ENCODE measurements at regions not wholly inside any gene's neighbourhood (a gene's known extent, or its start where the extent isn't known, plus 50 kb on each side); places are given as distances from the start of the nearest gene placed in this dataset.

DNA sequence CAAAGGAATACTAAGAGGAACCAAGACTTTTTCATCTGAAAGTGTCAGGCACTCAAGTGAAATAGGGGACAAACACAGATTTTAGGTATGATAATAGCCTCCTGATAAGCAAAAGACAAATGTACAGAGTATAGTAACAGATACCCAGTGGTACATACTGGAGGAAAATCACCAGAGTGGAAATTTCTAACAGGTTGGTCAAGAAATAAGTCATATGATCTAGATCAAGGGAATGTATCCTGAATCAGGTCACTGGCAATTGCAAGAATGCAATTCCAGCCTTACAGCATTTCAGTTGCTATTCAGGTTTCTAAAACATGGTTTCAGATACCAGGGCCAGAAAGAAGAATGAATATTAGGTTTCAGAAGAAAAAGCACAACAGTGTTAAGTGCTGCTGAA lies 82.2 kb upstream of the SLCO6A1 start (continued):
- TF ChIP-seq TEAD4 (IDR thresholded peaks at IDR 0.05; ENCODE audit: low read depth, low read length) = no peak

GRCh38 chr5:102582696-102583095 lies 83.9 kb upstream of the SLCO6A1 start:
- Histone ChIP-seq H2AK5ac (ENCODE audit: low read depth, low read length) (no peak overlapping the region), H2AFZ (ENCODE audit: low read length) (no peak overlapping the region), H4K5ac (ENCODE audit: insufficient read length, low read depth, low read length) (no peak overlapping the region), H3K9ac (replicated peaks in 1 of 4; ENCODE audit: extremely low read depth in 1 of 4, low read depth in 3 of 4, low read length in 3 of 4) (no peak overlapping the region), H3K79me2 (ENCODE audit: control insufficient read depth in 1 of 2, insufficient read depth in 2 of 2, low read length in 2 of 2) (no peaks in the 10 kb centered on the region), H4K8ac (ENCODE audit: extremely low read depth, insufficient read depth, low read length) (no peak overlapping the region), H2BK12ac (ENCODE audit: low read depth, low read length) (no peak overlapping the region), H3K27me3 (replicated peaks in 1 of 4; ENCODE audit: control insufficient read depth in 3 of 4, extremely low read depth in 1 of 4, insufficient read depth in 3 of 4, low read length in 3 of 4) (no peaks in the 10 kb centered on the region), H3K18ac (ENCODE audit: extremely low read depth, low read length) (no peak overlapping the region), H3K27ac (ENCODE audit: low read depth, low read length) (no peak overlapping the region), H2BK20ac (ENCODE audit: low read length) (no peak overlapping the region), H3K79me1 (ENCODE audit: low read depth, low read length) (no peaks in the 10 kb centered on the region), H4K91ac (replicated peaks; ENCODE audit: insufficient read length, low read length) (no peak overlapping the region), H2BK120ac (replicated peaks; ENCODE audit: low read depth, low read length) (no peak overlapping the region), H2BK5ac (ENCODE audit: low read depth, low read length) (no peak overlapping the region), H4K20me1 (replicated peaks in 1 of 2; ENCODE audit: control insufficient read depth in 1 of 2, insufficient read depth in 2 of 2, low read length in 2 of 2) (no peaks in the 10 kb centered on the region), H3K9me3 (ENCODE audit: insufficient read depth in 2 of 2, low read depth in 1 of 2, low read length in 1 of 2) (no peaks in the 10 kb centered on the region), H3K4me3 (ENCODE audit: extremely low read depth in 1 of 4, insufficient read depth in 2 of 4, low read depth in 3 of 4, low read length in 4 of 4) (no peak overlapping the region), H2BK15ac (ENCODE audit: low read length) (no peak overlapping the region), H3K56ac (replicated peaks; ENCODE audit: insufficient read length, low read depth, low read length) (no peak overlapping the region), H3K4ac (replicated peaks; ENCODE audit: insufficient read length, low read depth, low read length) (no peak overlapping the region), H3K4me1 (replicated peaks in 1 of 4; ENCODE audit: control insufficient read depth in 3 of 4, insufficient read depth in 4 of 4, low read length in 3 of 4) (no peaks in the 10 kb centered on the region), H3K4me2 (ENCODE audit: insufficient read depth in 1 of 2, low read depth in 2 of 2, low read length in 2 of 2) (no peak overlapping the region), H3K14ac (ENCODE audit: insufficient read length) (no peak overlapping the region), H3K23me2 (ENCODE audit: low read depth, low read length) (no peaks in the 10 kb centered on the region), H3K36me3 (ENCODE audit: control insufficient read depth in 2 of 4, insufficient read depth in 4 of 4, low read length in 3 of 4) (no peaks in the 10 kb centered on the region), H3K23ac (ENCODE audit: insufficient read length) (no peak overlapping the region)
- ChIA-PET POLR2A (ENCODE audit: partially characterized antibody) (no interaction called here), CTCF (ENCODE audit: partially characterized antibody) (interaction anchor here (0.6 to 1.2 kb wide), 3 partner anchors 10 to 619 kb away, joined by 3 to 5 read pairs (median 4); no protein-coding TSS in a partner anchor)
- no peak for TF ChIP-seq SIN3A (conservative IDR thresholded peaks at IDR 0.05 in 1 of 2, IDR thresholded peaks at IDR 0.05 in 1 of 2; ENCODE audit: low read depth in 1 of 2, low read length in 2 of 2)
- 86% methylated on average over 3 of the region's 3 CpGs; no CpG with 5 or more reads in 1 of the 2 experiments for WGBS, 2 experiments (ENCODE audit: extremely low coverage in 1 of 2, insufficient coverage in 1 of 2, insufficient read length in 1 of 2, insufficient replicate concordance in 2 of 2, low coverage in 1 of 2, low lambda C conversion rate in 2 of 2, missing lambda C conversion rate in 1 of 2)
- DNase-seq (ENCODE audit: low read depth in 1 of 2, low spot score in 2 of 2) (no peak), FAIRE-seq (no peak)
